ENCODE measurements at regions not wholly inside any gene's neighbourhood (a gene's known extent, or its start where the extent isn't known, plus 50 kb on each side); places are given as distances from the start of the nearest gene placed in this dataset.

- TF ChIP-seq, protein P1, sequence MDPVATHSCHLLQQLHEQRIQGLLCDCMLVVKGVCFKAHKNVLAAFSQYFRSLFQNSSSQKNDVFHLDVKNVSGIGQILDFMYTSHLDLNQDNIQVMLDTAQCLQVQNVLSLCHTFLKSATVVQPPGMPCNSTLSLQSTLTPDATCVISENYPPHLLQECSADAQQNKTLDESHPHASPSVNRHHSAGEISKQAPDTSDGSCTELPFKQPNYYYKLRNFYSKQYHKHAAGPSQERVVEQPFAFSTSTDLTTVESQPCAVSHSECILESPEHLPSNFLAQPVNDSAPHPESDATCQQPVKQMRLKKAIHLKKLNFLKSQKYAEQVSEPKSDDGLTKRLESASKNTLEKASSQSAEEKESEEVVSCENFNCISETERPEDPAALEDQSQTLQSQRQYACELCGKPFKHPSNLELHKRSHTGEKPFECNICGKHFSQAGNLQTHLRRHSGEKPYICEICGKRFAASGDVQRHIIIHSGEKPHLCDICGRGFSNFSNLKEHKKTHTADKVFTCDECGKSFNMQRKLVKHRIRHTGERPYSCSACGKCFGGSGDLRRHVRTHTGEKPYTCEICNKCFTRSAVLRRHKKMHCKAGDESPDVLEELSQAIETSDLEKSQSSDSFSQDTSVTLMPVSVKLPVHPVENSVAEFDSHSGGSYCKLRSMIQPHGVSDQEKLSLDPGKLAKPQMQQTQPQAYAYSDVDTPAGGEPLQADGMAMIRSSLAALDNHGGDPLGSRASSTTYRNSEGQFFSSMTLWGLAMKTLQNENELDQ (CRISPR knock-in tag; IDR thresholded peaks at IDR 0.05; ENCODE audit: borderline replicate concordance) = no peak
- TF ChIP-seq MYC (CRISPR knock-in tag; IDR thresholded peaks at IDR 0.05; ENCODE audit: borderline replicate concordance) (no peak), JUN (CRISPR knock-in tag; IDR thresholded peaks at IDR 0.05) (no peak), ZNF790 (CRISPR knock-in tag; IDR thresholded peaks at IDR 0.05; ENCODE audit: borderline replicate concordance) (no peak), PHF20 (CRISPR knock-in tag; IDR thresholded peaks at IDR 0.05) (no peak), ZNF558 (CRISPR knock-in tag; IDR thresholded peaks at IDR 0.05; ENCODE audit: borderline replicate concordance) (no peak), ZNF543 (CRISPR knock-in tag; IDR thresholded peaks at IDR 0.05) (no peak), TMF1 (CRISPR knock-in tag; IDR thresholded peaks at IDR 0.05; ENCODE audit: low read depth) (no peak)
- TF ChIP-seq, protein P2, sequence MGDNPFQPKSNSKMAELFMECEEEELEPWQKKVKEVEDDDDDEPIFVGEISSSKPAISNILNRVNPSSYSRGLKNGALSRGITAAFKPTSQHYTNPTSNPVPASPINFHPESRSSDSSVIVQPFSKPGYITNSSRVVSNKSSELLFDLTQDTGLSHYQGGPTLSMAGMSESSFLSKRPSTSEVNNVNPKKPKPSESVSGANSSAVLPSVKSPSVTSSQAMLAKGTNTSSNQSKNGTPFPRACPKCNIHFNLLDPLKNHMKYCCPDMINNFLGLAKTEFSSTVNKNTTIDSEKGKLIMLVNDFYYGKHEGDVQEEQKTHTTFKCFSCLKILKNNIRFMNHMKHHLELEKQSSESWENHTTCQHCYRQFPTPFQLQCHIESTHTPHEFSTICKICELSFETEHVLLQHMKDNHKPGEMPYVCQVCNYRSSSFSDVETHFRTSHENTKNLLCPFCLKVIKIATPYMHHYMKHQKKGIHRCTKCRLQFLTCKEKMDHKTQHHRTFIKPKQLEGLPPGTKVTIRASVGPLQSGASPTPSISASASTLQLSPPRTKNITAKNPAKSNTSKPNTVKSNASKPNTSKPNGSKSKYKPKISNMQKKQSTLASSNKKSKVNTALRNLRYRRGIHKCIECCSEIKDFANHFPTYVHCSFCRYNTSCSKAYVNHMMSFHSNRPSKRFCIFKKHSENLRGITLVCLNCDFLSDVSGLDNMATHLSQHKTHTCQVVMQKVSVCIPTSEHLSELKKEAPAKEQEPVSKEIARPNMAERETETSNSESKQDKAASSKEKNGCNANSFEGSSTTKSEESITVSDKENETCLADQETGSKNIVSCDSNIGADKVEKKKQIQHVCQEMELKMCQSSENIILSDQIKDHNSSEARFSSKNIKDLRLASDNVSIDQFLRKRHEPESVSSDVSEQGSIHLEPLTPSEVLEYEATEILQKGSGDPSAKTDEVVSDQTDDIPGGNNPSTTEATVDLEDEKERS (CRISPR knock-in tag; IDR thresholded peaks at IDR 0.05) = no peak
- TF ChIP-seq, protein P3, sequence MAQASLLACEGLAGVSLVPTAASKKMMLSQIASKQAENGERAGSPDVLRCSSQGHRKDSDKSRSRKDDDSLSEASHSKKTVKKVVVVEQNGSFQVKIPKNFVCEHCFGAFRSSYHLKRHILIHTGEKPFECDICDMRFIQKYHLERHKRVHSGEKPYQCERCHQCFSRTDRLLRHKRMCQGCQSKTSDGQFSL (CRISPR knock-in tag; IDR thresholded peaks at IDR 0.05) = no peak
Observed at GRCh38 chr6:164034602-164035140, 620.2 kb downstream of the QKI start (continued).

All from HepG2 (cell line).